ENCODE measurements at regions not wholly inside any gene's neighbourhood (a gene's known extent, or its start where the extent isn't known, plus 50 kb on each side); places are given as distances from the start of the nearest gene placed in this dataset.

- DNase-seq: peak; percentile 87
These were observed 107.9 kb upstream of the ALDH1B1 start for GRCh38 chr9:38284588-38285051.

DNA sequence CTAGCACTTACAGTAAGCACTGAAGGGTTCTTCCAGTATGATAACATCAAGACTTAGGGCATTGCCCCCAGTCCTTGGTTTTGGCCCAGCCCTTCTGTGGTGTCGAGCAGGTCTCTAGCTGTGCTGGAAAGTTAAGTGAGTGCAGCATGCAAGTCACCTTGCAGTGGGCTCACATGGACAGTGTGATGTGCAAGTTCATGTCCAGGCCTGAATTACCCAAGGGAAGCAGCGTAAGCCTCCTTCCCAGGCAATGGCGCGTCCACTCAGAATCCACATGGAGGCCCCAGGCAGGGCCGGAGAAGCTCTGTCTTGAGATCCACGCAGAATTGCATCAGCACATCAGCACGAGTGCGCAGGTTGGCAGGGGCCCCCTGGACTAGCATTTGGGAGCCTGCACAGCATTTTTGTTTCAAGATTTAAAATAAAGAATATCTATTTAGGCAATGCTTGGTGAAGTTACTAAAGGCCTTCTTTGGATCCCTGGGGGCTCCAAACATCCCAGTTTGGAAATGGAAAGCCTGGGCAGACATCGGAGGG is 108.4 kb upstream of the ALDH1B1 start:
- peak; percentile 46 for DNase-seq

DNA sequence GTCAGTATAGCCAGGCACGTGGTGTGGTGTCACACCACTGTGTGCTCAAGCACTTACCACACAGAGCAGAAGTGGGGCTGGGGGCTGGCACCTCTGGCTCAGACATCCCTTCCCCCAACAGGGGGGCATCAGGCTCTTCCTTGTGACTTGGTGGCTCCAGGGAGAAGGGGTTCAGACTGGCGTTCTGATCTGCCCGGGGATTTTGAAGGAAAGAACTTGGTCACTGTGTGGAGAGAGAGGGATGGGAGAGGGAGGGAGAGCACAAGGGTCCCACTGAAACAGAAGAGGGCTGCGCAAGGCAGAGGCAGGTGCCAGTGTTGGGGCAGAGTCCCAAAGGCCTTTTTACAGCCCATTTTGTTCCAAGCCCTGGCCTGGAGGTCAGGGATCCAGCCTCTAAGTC is 109.7 kb upstream of the ALDH1B1 start:
- no peak for DNase-seq

GRCh38 chr9:38281917-38282316 is 110.6 kb upstream of the ALDH1B1 start:
- DNase-seq: no peak

DNA sequence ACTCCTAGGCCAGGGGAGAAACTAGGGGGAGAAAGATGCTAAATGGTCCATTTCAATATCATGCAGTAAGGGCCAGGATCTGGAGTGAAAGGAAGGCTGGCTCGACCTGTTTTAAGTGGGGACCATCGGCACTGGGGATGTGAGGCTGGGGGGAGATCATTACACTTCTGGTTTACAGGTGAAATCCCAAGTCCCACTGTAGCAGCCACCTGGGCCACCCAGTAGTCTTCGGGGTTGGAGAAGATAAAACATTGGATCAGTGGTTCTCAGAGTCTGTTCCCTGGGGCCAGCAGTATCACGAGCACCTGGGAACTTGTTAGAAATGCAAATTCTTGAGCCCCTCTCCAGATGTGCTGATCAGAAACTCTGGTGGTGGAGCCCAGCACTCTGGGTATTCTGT is 111.3 kb upstream of the ALDH1B1 start:
- DNase-seq: no peak

DNA sequence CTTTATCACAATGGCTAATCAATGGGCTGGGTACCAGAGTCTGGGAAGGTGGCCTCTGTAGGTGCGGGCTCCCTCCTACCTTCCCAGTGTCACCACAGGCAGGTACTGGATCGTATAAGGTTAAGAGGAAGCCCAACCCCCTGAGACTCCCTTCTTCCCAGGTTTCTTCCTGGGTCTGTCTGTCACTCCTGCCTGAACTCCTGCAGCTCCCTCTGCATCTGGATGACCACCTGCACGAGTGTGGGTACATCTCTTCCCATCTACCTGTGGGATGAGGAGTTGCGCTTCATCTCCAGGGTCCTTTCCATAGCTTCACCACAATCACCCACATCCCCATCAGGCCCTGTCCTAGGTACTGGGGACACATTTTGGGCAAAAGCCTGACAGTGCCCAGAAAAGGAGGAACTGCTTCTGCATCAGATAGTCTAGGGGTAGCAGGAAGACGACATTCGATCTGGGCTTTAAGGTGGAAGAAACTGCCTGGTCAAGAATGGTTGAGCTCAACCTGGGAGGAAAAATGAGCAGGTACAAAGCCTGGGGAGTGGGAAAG is 112.2 kb upstream of the ALDH1B1 start:
- DNase-seq: no peak

DNA sequence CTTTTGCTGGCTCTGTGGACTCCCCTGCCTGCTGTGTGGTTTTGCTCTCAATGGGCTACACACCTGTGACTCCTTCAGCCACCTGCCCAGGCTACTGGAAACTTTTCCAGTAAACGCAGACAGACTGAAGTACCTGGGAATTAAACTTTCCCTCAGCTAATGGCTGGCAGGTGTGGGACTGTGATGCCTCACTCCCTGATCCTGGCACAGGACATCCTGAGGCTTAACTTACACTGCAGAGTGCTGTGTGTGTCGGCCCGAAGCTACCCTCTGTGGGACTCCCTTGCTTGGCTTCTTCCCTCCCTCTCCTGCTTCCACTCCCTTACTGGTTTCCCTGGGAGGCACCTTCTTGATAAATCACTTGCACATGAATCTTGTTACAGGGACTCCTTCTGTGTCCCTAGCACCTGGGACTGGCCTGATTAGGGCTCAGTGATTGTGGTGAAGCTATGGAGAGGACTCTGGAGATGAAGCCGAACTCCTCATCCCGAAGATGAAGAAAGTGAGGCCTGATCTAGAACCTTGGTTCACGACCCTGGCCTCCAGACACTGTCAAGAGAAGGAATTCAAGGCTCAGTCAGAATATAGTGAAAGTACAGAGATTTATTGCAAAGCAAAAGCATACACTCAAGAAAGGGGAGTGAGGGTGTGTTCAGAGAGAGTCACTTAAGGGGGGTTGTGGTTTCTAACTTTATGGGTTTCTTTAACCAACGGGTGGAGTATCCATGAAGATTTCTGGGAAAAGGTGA is 113.4 kb upstream of the ALDH1B1 start:
- DNase-seq: no peak

- DNase-seq: no peak
These were observed 114.0 kb upstream of the ALDH1B1 start for GRCh38 chr9:38278457-38278856.

DNA sequence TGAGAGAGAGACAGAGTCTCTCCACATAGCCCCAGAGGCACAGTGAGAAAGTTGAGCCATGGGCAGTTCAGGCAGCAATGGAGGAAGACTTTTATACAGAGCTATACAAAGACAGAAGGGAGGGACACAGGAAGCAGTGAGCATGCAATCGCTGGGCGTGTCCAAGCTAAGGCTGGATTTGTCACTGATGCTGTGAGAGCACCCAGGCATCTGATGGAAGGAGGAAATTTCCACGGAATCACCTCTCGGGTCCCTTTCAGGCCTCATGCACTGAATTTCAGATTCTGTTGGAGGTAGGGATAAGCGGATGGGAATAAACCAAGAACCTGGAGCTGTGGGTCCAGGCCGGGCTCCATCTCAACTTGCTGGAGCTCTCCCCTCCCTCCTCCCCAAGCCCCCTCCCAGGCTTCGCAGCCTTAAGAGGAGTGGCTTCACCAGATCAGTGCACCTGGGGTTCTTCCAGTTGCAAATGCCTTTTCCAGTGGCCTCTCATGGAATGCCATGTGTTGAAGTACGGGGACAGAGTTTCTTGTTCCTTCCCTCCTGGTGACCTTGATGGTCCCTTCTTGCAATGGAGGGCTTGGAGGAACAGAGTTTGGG is 114.8 kb upstream of the ALDH1B1 start:
- DNase-seq: no peak

DNA sequence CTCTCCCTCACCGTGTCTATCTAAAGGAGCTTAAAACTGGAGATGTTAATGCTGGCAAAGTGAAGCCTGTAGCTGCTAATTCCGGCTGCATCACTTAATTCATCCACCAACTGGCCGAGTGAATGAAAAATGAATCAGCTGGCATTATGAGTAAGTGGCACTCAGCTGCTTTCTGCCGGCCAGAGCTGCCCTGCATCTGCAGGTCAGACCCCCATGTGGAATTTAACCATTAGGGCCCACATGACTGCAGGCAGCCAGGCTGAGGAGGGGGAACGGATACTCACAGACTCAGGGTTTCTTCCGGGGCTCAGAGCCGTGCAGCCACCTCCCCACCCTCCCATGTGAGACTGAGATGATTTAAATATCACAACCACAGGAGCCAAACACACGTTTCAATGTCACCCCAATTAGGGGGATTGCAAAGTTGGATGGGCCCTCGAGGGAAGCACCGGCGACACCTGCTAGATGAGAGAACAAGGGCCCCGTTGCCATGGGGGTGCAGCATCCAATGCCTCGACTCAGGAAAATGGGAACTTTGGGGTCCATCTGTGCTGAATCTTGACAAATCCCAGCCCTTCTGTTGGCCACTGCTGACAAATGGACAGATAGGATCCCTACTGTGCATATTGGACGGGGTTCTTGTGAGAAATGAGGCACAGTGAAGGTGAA is 115.6 kb upstream of the ALDH1B1 start:
- DNase-seq: peak; percentile 43

DNA sequence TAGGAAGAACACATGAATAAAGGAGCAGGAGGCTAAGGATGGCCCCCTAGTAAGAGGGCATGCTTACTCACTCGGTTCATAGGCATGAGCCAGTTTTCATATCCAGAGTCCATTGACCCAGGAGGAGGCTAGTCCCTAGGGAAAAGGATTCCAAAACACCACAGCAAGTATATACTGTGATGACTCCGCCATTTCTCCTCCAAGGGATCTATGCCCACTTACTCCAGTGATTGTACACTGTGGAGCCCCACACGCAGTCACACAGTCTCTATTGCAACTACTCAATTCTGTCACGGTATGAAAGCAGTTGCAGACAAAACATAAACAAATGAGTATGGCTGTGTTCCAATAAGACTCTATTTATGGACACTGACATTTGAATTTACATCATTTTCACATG is 117.7 kb upstream of the ALDH1B1 start:
- DNase-seq: peak; percentile 38

GRCh38 chr9:38272710-38273109 is 119.8 kb upstream of the ALDH1B1 start:
- DNase-seq: no peak

GRCh38 chr9:38271666-38272241 is 120.7 kb upstream of the ALDH1B1 start:
- no peak for DNase-seq

GRCh38 chr9:38269775-38270174 is 122.7 kb upstream of the ALDH1B1 start:
- no peak for DNase-seq

DNA sequence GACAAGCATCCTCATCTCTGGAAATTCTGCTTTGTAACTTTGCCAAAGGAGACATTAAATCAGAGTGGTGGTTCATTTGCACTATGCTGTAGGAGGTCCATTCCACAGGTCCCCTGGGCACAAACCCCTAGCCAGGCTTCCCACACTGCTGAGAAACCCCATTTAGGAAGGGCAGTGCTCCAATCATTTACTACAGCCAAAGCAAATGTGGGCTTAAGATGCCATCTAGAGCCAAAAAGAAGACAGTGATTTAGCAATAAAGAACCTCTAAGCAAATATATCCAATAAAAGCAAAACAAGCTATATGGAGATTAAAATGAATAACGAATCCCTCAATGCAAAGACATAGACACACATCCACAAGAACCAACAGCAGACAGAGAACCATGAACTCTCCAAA is 129.0 kb upstream of the ALDH1B1 start:
- no peak for DNase-seq

- DNase-seq: no peak
These were observed 132.8 kb upstream of the ALDH1B1 start for GRCh38 chr9:38259519-38260218.

- no peak for DNase-seq
These were observed 133.4 kb upstream of the ALDH1B1 start for GRCh38 chr9:38259056-38259455.

GRCh38 chr9:38257626-38258215 is 134.8 kb upstream of the ALDH1B1 start:
- no peak for DNase-seq

DNA sequence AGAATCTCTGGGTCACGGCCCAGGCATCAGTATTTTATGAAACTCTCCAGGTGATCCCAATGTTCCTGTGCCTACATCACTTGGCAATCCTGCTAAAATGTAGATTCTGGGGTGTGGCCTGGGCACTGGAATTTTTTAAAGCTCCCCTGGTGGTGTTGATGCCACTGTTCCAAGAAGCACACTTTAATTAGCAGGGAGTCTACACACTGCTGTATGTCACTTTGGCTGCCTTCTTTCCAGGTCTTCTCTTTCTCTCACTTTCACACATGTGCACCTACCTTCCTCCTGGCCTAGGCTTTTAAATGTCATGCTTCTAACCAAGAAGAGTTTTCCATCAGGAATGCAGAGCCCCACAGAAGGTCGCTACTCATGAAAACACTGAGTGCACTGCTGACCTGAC is 136.0 kb upstream of the ALDH1B1 start:
- DNase-seq: no peak

- DNase-seq: no peak
These were observed 136.9 kb upstream of the ALDH1B1 start for GRCh38 chr9:38255599-38255998.

GRCh38 chr9:38254756-38255155 is 137.7 kb upstream of the ALDH1B1 start:
- no peak for DNase-seq

DNA sequence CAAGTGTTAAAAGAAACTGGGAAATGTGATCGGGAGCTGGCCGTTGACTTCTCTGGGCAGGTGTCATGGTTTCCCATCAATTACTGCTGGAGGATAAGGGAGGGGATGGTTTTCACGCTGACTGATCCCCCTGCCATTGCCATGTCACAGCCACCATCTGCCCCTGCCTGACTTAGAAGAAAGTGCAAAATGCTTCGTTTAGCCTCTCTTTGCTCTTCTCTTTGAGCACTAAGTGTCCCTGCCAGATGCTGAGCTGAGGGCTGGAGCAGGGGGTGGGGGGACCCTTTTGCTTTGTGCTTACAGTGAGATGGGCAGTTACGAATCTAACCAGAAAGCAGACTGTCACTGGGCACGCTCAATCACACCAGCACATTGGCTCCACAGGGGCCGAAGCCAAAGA is 138.4 kb upstream of the ALDH1B1 start:
- DNase-seq: peak; percentile 71
